ENCODE measurements at regions not wholly inside any gene's neighbourhood (a gene's known extent, or its start where the extent isn't known, plus 50 kb on each side); places are given as distances from the start of the nearest gene placed in this dataset.

DNA sequence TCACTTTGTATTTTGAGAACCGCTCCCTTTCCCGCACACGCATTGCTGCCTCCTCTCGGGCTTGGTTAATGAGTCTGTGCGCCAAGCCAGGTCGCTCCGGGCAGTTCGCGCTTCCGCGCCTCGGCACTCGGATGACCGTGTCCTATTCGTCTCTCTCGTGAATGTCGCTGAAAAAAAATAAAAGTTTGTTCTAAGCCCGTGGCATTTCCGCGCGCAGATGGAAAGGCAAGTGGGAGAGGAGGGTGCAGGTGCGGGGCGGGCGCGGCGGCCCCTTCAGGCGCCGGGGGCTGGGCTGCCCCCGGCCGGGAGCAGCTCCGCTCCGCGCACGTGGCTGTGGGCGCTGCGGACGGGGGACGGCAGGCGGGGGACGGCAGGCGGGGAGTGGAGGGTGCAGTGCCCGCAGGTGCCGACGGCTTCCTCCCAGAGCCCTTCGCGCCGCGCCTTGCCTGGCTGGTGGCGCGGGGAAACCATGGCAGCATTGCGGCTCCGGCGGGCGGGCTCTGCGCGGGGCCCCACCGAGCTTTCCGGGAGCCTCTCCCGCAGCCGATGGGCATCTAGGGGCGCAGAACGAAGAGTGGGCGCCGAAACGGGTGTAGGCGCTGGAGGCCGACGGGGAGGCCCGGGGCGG is 159.6 kb upstream of the SIX2 start:
- intact Hi-C loops (cut with micrococcal nuclease): no loop called here
- Mint-ChIP-seq H3K9me3 (no peaks in the 10 kb centered on the region), H3K27ac (no peak overlapping the region), H3K27me3 (peaks cover 37 to 43% of the 10 kb centered on the region in 2 donors), H3K36me3 (no peaks in the 10 kb centered on the region), H3K4me3 (peak overlapping the region in 6 of 8 donors; percentile 21 to 69 (median 56)), H3K4me1 (peaks cover 0 to 11% (median 6%) of the 10 kb centered on the region in 4 donors)
- no peaks in the 10 kb centered on the region for H3K36me3 ChIP-seq (ENCODE audit: insufficient read depth, low read length)
- no peak overlapping the region for H3K27ac ChIP-seq (ENCODE audit: low read depth, low read length)
- ChIA-PET CTCF (ENCODE audit: partially characterized antibody) (no interaction called here), POLR2A (ENCODE audit: partially characterized antibody) (no interaction called here)
- DNase-seq: no peak
- peaks cover 6% of the 10 kb centered on the region for H3K27me3 ChIP-seq (ENCODE audit: insufficient read depth, low read length)
- peaks cover 5% of the 10 kb centered on the region for H3K4me1 ChIP-seq (ENCODE audit: insufficient read depth, low read length)
- H3K4me3 ChIP-seq (ENCODE audit: low read length in 2 of 2): no peak overlapping the region
- no peaks in the 10 kb centered on the region for H3K9me3 ChIP-seq (ENCODE audit: control insufficient read depth in 1 of 2, low read length in 2 of 2)

DNA sequence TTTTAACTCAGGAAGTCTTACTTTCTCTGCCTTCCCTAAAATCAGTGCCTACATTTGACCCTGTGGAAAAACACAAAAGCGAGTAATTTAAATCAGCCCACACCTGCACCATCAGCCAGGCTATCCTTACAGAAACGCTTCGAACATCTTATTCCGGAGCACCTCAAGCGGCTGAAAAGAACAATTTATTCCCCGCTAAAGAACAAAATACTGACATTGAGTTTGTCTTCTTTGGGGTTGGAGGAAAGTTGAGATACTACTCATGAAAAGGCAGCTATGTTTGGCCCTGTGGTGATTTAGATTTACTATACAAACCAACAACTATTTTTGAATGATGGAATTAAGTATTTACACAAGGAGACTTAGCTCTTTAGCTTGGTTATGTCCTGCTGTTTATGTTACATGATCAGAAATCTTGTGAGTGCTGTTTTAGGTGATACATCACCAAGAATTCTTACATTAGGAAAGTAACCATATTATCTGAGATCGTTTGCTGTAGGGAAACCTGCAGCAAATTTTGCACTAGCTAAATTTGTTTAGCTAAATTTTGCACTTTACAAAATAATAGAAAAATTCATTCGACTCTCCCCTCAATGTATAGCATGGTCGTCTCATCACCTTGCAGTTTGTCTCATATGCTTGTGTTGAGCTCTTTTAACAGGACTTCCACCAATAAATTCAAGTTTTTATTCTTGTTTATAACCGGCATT is 158.8 kb upstream of the SIX2 start:
- H3K36me3 ChIP-seq (ENCODE audit: insufficient read depth, low read length): no peaks in the 10 kb centered on the region
- intact Hi-C loops (cut with micrococcal nuclease): no loop called here
- Mint-ChIP-seq H3K4me1 (peaks cover 0 to 11% (median 6%) of the 10 kb centered on the region in 4 donors), H3K4me3 (peak overlapping the region in 4 of 8 donors; percentile 21 to 69 (median 48)), H3K9me3 (no peaks in the 10 kb centered on the region), H3K27me3 (peaks cover 37 to 44% of the 10 kb centered on the region in 2 donors), H3K27ac (no peak overlapping the region), H3K36me3 (no peaks in the 10 kb centered on the region)
- DNase-seq: no peak
- peaks cover 5% of the 10 kb centered on the region for H3K4me1 ChIP-seq (ENCODE audit: insufficient read depth, low read length)
- no peak overlapping the region for H3K4me3 ChIP-seq (ENCODE audit: low read length in 2 of 2)
- no peak overlapping the region for H3K27ac ChIP-seq (ENCODE audit: low read depth, low read length)
- ChIA-PET CTCF (ENCODE audit: partially characterized antibody) (no interaction called here), POLR2A (ENCODE audit: partially characterized antibody) (no interaction called here)
- no peaks in the 10 kb centered on the region for H3K9me3 ChIP-seq (ENCODE audit: control insufficient read depth in 1 of 2, low read length in 2 of 2)
- H3K27me3 ChIP-seq (ENCODE audit: insufficient read depth, low read length): peaks cover 6% of the 10 kb centered on the region

DNA sequence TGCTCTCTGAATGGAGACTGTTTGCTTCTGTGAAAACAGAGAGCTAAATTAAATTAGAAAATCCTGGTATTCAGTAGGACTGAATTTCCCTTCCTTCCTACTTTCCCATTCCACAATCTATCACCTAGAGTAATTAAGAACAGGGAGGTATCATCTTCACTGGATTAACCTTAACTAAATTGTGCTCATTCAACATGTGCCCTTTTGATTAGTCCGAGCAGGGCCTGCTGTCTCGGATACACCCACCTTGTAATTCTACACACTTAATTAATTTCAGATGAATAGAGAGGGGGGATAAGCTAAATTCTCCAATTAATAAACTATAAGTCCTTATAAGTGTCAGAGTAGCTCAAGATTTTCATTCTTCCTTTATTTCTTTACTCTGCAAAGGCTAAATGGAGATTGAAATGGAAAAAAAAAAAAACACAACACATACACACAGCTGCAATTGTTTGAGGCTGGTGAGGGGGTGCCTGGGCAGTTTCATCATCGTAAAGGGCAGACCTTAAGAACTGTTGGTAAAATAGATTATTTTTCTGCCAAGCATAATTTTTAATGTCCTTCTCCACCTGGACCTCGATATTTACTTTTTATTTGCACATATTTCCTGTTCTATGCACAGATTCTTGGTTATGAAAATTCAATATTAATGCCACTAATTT is 157.1 kb upstream of the SIX2 start:
- intact Hi-C loops (cut with micrococcal nuclease): no loop called here
- H3K9me3 Mint-ChIP-seq: no peaks in the 10 kb centered on the region
- POLR2A ChIA-PET (ENCODE audit: partially characterized antibody): no interaction called here
- H3K9me3 ChIP-seq (ENCODE audit: control insufficient read depth in 1 of 2, low read length in 2 of 2): no peaks in the 10 kb centered on the region
- CTCF ChIA-PET (ENCODE audit: partially characterized antibody): no interaction called here
- DNase-seq: no peak
- no peak overlapping the region for H3K4me3 ChIP-seq (ENCODE audit: low read length in 2 of 2)
- no peak overlapping the region for H3K27ac ChIP-seq (ENCODE audit: low read depth, low read length)
- no peak overlapping the region for H3K27ac Mint-ChIP-seq
- H3K36me3 Mint-ChIP-seq: no peaks in the 10 kb centered on the region
- H3K4me1 ChIP-seq (ENCODE audit: insufficient read depth, low read length): peaks cover 5% of the 10 kb centered on the region
- peaks cover 6% of the 10 kb centered on the region for H3K27me3 ChIP-seq (ENCODE audit: insufficient read depth, low read length)
- H3K4me1 Mint-ChIP-seq: peaks cover 0 to 11% (median 6%) of the 10 kb centered on the region in 4 donors
- H3K4me3 Mint-ChIP-seq: no peak overlapping the region
- peaks cover 27 to 39% of the 10 kb centered on the region in 2 donors for H3K27me3 Mint-ChIP-seq
- no peaks in the 10 kb centered on the region for H3K36me3 ChIP-seq (ENCODE audit: insufficient read depth, low read length)

DNA sequence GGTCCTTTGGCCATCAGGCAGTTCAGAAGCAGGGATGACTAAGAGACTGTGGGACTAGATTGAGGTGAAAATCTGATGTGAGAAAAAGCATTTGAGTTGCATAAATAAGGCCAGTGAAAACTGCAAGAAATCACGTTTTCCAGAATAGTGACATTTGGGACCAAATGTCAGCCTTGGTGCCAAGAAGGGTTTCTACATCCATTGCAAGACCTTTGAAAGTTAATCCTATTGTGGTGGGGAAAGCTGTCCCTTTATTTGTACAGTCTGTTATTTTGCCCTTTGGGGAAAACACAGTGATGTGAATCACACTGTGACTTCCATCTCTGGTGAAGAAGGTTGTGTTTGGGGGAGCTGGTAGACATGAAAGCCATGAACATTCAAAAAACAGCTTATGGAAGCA is 153.5 kb upstream of the SIX2 start:
- H3K4me3 Mint-ChIP-seq: no peak overlapping the region
- peaks cover 9 to 41% of the 10 kb centered on the region in 2 donors for H3K27me3 Mint-ChIP-seq
- Histone ChIP-seq H3K9me3 (ENCODE audit: control insufficient read depth in 1 of 2, low read length in 2 of 2) (no peaks in the 10 kb centered on the region), H3K4me1 (ENCODE audit: insufficient read depth, low read length) (no peaks in the 10 kb centered on the region), H3K27ac (ENCODE audit: low read depth, low read length) (no peak overlapping the region), H3K27me3 (ENCODE audit: insufficient read depth, low read length) (no peaks in the 10 kb centered on the region), H3K4me3 (ENCODE audit: low read length in 2 of 2) (no peak overlapping the region), H3K36me3 (ENCODE audit: insufficient read depth, low read length) (no peaks in the 10 kb centered on the region)
- no peaks in the 10 kb centered on the region for H3K36me3 Mint-ChIP-seq
- CTCF ChIA-PET (ENCODE audit: partially characterized antibody): no interaction called here
- H3K27ac Mint-ChIP-seq: no peak overlapping the region
- intact Hi-C loops (cut with micrococcal nuclease): no loop called here
- no peak for DNase-seq
- H3K9me3 Mint-ChIP-seq: no peaks in the 10 kb centered on the region
- no peaks in the 10 kb centered on the region for H3K4me1 Mint-ChIP-seq
- POLR2A ChIA-PET (ENCODE audit: partially characterized antibody): no interaction called here

DNA sequence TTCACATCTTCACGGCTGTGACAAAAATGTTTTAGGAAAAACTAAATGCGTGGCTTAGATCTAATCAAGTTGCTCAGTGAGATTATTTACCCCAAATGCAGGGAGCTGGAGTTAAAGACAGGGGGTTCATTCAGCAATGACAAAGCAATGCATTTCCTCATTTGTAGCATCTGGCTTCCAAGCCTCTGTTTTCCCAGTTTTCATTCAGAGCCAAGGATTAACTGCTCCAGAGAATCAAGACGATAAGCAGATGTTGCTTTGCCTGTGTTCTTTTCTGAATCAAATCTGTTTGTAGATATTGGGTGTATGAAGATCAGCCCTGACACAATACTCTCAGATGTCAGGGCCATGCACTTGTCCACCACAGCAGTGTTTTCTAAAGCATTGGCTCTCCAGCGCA is 147.4 kb upstream of the SIX2 start:
- no peak overlapping the region for H3K4me3 ChIP-seq (ENCODE audit: low read length in 2 of 2)
- Mint-ChIP-seq H3K27me3 (peaks cover 8 to 21% of the 10 kb centered on the region in 2 donors), H3K4me1 (no peaks in the 10 kb centered on the region), H3K27ac (no peak overlapping the region), H3K4me3 (no peak overlapping the region), H3K36me3 (no peaks in the 10 kb centered on the region), H3K9me3 (no peaks in the 10 kb centered on the region)
- no peaks in the 10 kb centered on the region for H3K4me1 ChIP-seq (ENCODE audit: insufficient read depth, low read length)
- CTCF ChIA-PET (ENCODE audit: partially characterized antibody): no interaction called here
- H3K27ac ChIP-seq (ENCODE audit: low read depth, low read length): no peak overlapping the region
- H3K9me3 ChIP-seq (ENCODE audit: control insufficient read depth in 1 of 2, low read length in 2 of 2): no peaks in the 10 kb centered on the region
- H3K27me3 ChIP-seq (ENCODE audit: insufficient read depth, low read length): no peaks in the 10 kb centered on the region
- no peak for DNase-seq
- intact Hi-C loops (cut with micrococcal nuclease): no loop called here
- POLR2A ChIA-PET (ENCODE audit: partially characterized antibody): no interaction called here
- H3K36me3 ChIP-seq (ENCODE audit: insufficient read depth, low read length): no peaks in the 10 kb centered on the region

DNA sequence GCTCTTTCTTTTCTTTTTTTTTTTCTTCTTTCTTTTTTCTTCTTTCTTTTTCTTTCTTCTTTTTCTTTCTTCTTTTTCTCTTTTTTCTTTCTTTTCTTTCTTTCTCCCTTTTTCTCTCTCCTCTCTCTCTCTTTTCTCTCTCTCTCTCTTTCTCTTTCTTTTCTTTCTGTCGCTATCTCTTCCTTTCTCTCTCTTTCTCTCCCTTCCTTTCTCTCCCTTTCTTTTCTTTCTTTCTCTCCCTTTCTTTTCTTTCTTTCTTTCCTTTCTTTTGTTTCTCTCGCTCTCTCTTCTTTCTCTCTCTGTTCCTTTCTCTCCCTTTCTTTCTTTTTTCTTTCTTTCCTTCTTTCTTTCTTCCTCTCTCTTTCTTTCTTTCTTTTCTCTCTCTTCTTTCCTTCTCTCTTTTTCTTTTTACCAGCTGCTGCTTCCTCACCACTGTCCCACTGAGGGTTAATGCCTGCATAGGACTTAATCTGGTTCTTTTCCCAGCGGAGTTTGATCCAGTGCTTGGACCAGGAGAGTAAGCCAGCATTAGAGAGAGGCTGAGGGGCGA is 145.4 kb upstream of the SIX2 start:
- Histone ChIP-seq H3K4me1 (ENCODE audit: insufficient read depth, low read length) (no peaks in the 10 kb centered on the region), H3K27me3 (ENCODE audit: insufficient read depth, low read length) (no peaks in the 10 kb centered on the region), H3K27ac (ENCODE audit: low read depth, low read length) (no peak overlapping the region), H3K9me3 (ENCODE audit: control insufficient read depth in 1 of 2, low read length in 2 of 2) (no peaks in the 10 kb centered on the region), H3K4me3 (ENCODE audit: low read length in 2 of 2) (no peak overlapping the region), H3K36me3 (ENCODE audit: insufficient read depth, low read length) (no peaks in the 10 kb centered on the region)
- H3K27ac Mint-ChIP-seq: no peak overlapping the region
- DNase-seq: no peak
- intact Hi-C loops (cut with micrococcal nuclease): no loop called here
- no peak overlapping the region for H3K4me3 Mint-ChIP-seq
- peaks cover 6 to 13% of the 10 kb centered on the region in 2 donors for H3K27me3 Mint-ChIP-seq
- ChIA-PET CTCF (ENCODE audit: partially characterized antibody) (no interaction called here), POLR2A (ENCODE audit: partially characterized antibody) (no interaction called here)
- H3K36me3 Mint-ChIP-seq: no peaks in the 10 kb centered on the region
- no peaks in the 10 kb centered on the region for H3K9me3 Mint-ChIP-seq
- no peaks in the 10 kb centered on the region for H3K4me1 Mint-ChIP-seq

DNA sequence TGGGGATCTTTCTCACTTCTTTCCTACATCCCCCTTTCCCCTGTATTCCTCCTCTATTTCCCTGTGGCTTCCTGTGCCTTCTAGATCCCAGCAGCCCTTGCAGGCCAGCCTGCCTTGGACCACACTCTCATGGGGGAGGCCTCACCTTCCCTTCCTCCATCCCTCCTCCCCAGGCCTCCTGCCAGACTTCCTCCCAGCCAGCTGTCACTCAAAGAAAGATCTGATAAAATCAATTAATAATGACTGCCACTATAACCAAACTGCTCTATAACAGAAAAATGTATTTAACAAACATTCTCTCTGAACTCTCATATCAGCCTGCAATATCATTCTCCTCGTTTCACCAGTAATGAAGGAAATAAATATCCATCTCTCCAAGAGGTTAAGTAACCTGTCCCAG is 144.9 kb upstream of the SIX2 start:
- Histone ChIP-seq H3K27ac (ENCODE audit: low read depth, low read length) (no peak overlapping the region), H3K9me3 (ENCODE audit: control insufficient read depth in 1 of 2, low read length in 2 of 2) (no peaks in the 10 kb centered on the region), H3K4me3 (ENCODE audit: low read length in 2 of 2) (no peak overlapping the region), H3K27me3 (ENCODE audit: insufficient read depth, low read length) (no peaks in the 10 kb centered on the region), H3K36me3 (ENCODE audit: insufficient read depth, low read length) (no peaks in the 10 kb centered on the region), H3K4me1 (ENCODE audit: insufficient read depth, low read length) (no peaks in the 10 kb centered on the region)
- peaks cover 6 to 13% of the 10 kb centered on the region in 2 donors for H3K27me3 Mint-ChIP-seq
- POLR2A ChIA-PET (ENCODE audit: partially characterized antibody): no interaction called here
- no peaks in the 10 kb centered on the region for H3K9me3 Mint-ChIP-seq
- intact Hi-C loops (cut with micrococcal nuclease): no loop called here
- H3K27ac Mint-ChIP-seq: no peak overlapping the region
- no peak overlapping the region for H3K4me3 Mint-ChIP-seq
- no peaks in the 10 kb centered on the region for H3K36me3 Mint-ChIP-seq
- DNase-seq: no peak
- H3K4me1 Mint-ChIP-seq: no peaks in the 10 kb centered on the region
- CTCF ChIA-PET (ENCODE audit: partially characterized antibody): no interaction called here

Measured in CD4-positive, alpha-beta memory T cell (primary cell).